Choroid plexus epithelial cell (primary cell): ENCODE measurements at regions not wholly inside any gene's neighbourhood (a gene's known extent, or its start where the extent isn't known, plus 50 kb on each side); places are given as distances from the start of the nearest gene placed in this dataset.

Source experiments
- DNase-seq: peaks from one replicate; pipeline ENCODE4 v3.0.0-alpha.2; 2010; ENCODE audit warnings: low read depth
- H3K4me3 ChIP-seq: 2 replicates; pipeline ENCODE4 v1.5.1; 2011; ENCODE audit warnings: low read depth, mild to moderate bottlenecking, control low read depth, low read length, moderate library complexity
- TF ChIP-seq, protein P1 (sequence below): conservative IDR thresholded peaks from 2 replicates; pipeline ENCODE4 v1.5.1; 2011; ENCODE audit warnings: low read depth, mild to moderate bottlenecking, control low read depth, inconsistent platforms, low read length, moderate library complexity

DNA sequence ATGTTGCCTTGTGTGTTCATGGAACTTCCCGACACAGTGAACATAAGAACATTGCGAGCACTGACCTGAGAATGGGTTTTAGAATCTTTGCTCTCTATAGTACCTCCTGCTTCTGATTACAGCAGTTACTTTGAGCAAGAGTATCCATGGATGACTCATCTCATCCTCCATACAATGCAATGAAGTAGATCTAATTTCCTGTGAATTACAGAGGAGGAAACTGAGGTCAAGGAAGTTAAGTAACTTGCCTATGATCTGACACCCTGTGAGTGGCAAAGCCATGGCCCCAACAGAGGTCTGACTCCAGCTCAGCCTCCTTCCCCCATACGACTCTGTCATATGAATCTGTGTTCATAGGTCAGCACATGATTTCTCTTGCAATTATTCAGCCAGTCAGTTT lies 518.1 kb downstream of the TFAP2A start:
- H3K4me3 ChIP-seq, result no peak overlapping the region
- TF ChIP-seq, protein P1, sequence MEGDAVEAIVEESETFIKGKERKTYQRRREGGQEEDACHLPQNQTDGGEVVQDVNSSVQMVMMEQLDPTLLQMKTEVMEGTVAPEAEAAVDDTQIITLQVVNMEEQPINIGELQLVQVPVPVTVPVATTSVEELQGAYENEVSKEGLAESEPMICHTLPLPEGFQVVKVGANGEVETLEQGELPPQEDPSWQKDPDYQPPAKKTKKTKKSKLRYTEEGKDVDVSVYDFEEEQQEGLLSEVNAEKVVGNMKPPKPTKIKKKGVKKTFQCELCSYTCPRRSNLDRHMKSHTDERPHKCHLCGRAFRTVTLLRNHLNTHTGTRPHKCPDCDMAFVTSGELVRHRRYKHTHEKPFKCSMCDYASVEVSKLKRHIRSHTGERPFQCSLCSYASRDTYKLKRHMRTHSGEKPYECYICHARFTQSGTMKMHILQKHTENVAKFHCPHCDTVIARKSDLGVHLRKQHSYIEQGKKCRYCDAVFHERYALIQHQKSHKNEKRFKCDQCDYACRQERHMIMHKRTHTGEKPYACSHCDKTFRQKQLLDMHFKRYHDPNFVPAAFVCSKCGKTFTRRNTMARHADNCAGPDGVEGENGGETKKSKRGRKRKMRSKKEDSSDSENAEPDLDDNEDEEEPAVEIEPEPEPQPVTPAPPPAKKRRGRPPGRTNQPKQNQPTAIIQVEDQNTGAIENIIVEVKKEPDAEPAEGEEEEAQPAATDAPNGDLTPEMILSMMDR, result no peak
- DNase-seq, result no peak

DNA sequence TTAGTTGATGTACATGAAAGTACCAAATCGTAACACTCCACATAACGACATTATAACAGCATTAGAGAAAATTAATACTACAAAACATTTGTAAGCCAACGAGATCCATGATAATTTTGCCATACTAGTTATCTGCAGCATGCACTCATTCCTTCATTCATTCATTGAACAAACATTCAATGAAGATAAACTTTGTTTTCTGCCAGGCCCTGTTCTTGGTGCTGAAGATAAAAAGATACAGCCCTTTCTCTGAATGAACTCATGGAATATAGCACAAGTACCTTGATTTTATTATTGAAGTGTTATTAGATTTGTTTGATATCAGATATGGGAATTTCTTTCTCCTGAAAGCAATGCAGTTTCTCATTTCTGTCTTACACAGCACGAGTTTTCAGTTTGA lies 524.0 kb downstream of the TFAP2A start:
- no peak overlapping the region for H3K4me3 ChIP-seq
- DNase-seq, result no peak
- TF ChIP-seq, protein P1, result no peak

DNA sequence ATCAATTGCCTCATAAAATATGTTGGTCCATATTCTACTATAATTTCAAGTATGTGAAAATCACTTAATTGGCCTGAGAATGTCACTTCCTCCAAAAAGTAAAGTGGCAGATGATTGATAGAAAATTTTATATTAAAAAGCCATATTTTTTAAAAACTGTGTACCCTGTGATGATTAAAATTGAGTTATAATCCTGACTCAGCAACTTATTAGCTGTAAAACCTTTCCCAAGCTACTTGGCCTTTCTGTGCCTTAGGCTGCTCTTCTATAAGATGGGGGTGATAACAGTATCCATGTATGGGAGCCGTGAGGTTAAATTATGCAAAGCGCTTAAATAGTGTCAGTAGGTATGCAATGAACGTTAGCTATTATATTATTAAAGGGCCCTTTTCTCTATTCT lies 524.4 kb downstream of the TFAP2A start:
- no peak overlapping the region for H3K4me3 ChIP-seq
- no peak for DNase-seq
- TF ChIP-seq, protein P1, result no peak

DNA sequence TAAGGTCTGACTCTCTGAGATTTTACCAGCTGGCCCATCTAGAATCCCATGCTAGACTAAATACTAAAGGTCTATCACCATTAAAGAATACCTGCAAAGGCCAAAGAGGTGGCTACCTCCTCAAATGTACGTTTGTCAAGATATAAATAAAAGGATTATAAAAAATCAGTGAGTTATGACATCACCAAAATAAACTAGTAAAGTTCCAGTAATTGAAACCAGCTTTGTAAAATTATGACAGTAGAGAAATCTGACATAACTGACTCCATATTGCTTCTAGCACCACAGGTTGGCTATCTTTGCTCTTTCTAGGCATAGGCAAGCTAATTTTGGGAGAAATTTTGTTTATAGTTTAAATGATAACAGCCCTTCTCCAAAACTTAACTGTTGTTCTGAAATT lies 536.3 kb downstream of the TFAP2A start:
- TF ChIP-seq, protein P1, result no peak
- DNase-seq, result no peak
- no peak overlapping the region for H3K4me3 ChIP-seq

DNA sequence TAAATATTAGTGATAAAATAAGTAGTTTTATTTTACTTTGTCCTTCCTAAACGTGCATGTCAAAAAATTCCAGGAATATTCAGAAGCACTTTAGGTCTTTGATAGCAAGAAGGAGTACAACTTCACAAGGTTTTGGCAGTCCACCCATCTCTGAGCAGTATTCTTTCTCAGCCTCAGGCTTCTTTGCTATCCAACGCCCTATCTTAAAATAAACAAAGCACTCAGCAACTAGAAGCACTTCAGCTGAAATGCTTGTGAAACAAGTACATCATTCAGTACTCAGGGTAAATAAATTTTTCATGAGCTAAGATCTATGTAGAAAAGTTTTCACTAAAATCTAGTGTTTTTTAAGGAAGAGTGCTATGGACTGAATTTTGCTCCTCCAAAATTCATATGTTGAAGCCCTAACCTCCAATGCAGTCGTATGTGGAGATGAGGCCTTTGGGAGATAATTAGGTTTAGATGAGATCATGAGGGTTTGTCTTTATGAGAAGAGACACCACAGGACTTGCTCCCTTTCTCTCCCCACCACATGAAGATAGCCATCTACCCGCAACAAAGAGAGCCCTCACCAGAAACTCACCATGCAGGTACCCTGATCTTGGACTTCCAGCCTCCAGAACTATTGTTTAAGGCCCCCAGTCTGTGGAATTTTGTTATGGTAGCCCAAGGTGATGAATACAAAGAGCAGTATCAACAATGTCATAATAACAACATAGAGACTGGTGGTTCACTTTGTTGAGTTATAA lies 539.1 kb downstream of the TFAP2A start:
- DNase-seq, result no peak
- TF ChIP-seq, protein P1, result no peak
- H3K4me3 ChIP-seq, result no peak overlapping the region

DNA sequence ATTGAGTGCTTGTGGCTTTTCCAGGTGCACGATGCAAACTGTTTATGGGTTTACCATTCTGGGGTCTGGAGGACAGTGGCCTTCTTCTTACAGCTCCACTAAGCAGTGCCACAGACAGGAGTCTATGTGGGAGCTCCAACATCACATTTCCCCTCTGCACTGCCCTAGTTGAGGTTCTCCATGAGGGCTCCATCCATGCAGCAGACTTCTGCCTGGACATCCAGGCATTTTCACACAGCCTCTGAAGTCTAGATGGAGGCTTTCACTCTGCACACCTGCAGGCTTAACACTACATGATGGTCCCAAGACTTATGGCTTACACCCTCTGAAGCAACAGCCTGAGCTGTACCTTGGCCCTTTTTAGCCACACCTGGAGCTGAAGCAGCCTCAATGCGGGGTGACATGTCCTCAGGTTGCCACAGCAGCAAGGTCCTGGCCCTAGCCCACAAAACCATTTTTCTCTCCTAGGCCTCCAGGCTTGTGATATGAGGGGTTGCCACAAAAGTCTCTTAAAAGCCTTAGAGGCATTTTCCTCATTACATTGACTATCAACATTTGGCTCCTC lies 552.2 kb downstream of the TFAP2A start:
- no peak for DNase-seq
- TF ChIP-seq, protein P1, result no peak
- no peak overlapping the region for H3K4me3 ChIP-seq
